WTC11 (cell line): ENCODE measurements at regions not wholly inside any gene's neighbourhood (a gene's known extent, or its start where the extent isn't known, plus 50 kb on each side); places are given as distances from the start of the nearest gene placed in this dataset.

Source experiments
- ATAC-seq: fragments of 200-7000 bp; cut with Tn5 transposase; 2 replicates; pipeline ENCODE4 v1.10.0; 2021; ENCODE audit warnings: mild to moderate bottlenecking, moderate library complexity
- CTCF ChIA-PET: fragments of 300-600 bp; sonication (Branson Sonifier 250); formaldehyde crosslinking; loops from one replicate; lab custom pipeline; 2021; ENCODE audit warnings: antibody characterized with exemption; lab: Charles Lee
- POLR2A ChIA-PET: fragments of 350-600 bp; sonication (Branson Sonifier 250); formaldehyde crosslinking; loops from one replicate; lab custom pipeline; 2021; ENCODE audit warnings: antibody characterized with exemption; lab: Charles Lee
- DNase-seq: peaks from one replicate; pipeline ENCODE4 v3.0.0; 2021; ENCODE audit warnings: low spot score
- H3K27ac Mint-ChIP-seq: 2 replicates; pipeline ENCODE4 v1.8.0; 2021; ENCODE audit warnings: mixed read lengths
- H3K27me3 Mint-ChIP-seq: 2 replicates; pipeline ENCODE4 v1.8.0; 2021; ENCODE audit warnings: low read depth, mild to moderate bottlenecking, moderate library complexity, mixed read lengths
- H3K36me3 Mint-ChIP-seq: 2 replicates; pipeline ENCODE4 v1.8.0; 2021; ENCODE audit warnings: mixed read lengths
- H3K4me1 Mint-ChIP-seq: 2 replicates; pipeline ENCODE4 v1.8.0; 2022; ENCODE audit warnings: mixed read lengths
- H3K4me3 Mint-ChIP-seq: 2 replicates; pipeline ENCODE4 v1.8.0; 2021; ENCODE audit warnings: mild to moderate bottlenecking, moderate library complexity, mixed read lengths
- H3K9me3 Mint-ChIP-seq: 2 replicates; pipeline ENCODE4 v1.8.0; 2021; ENCODE audit warnings: mixed read lengths
- CREB1 ChIP-seq: sonication (generic); formaldehyde crosslinking; IDR thresholded peaks from 2 replicates; pipeline ENCODE4 v1.8.0; 2023; ENCODE audit warnings: mild to moderate bottlenecking, missing genetic modification reagents
- ESRRA ChIP-seq: sonication (generic); formaldehyde crosslinking; IDR thresholded peaks from 2 replicates; pipeline ENCODE4 v1.8.1; 2022; ENCODE audit warnings: mild to moderate bottlenecking, missing genetic modification reagents, borderline replicate concordance
- GABPB1 ChIP-seq: sonication (generic); formaldehyde crosslinking; IDR thresholded peaks from 2 replicates; pipeline ENCODE4 v1.8.1; 2023; ENCODE audit warnings: mild to moderate bottlenecking, missing genetic modification reagents
- MXD4 ChIP-seq: fragments of 250-450 bp; sonication (Bioruptor Pico); IDR thresholded peaks from 2 replicates; pipeline ENCODE4 v1.8.0; 2021; ENCODE audit warnings: mild to moderate bottlenecking, moderate library complexity, borderline replicate concordance
- NFATC4 ChIP-seq: fragments of 250-450 bp; sonication (Bioruptor Pico); IDR thresholded peaks from 2 replicates; pipeline ENCODE4 v1.9.0; 2021; ENCODE audit warnings: mild to moderate bottlenecking
- NFYB ChIP-seq: sonication (generic); formaldehyde crosslinking; conservative IDR thresholded peaks from 2 replicates; pipeline ENCODE4 v1.8.0; 2022; ENCODE audit warnings: low read depth, missing genetic modification reagents
- NR1H2 ChIP-seq: sonication (generic); formaldehyde crosslinking; IDR thresholded peaks from 2 replicates; pipeline ENCODE4 v1.9.0; 2021; ENCODE audit warnings: mild to moderate bottlenecking, moderate library complexity, missing genetic modification reagents
- PREB ChIP-seq: sonication (generic); formaldehyde crosslinking; IDR thresholded peaks from 2 replicates; pipeline ENCODE4 v1.8.1; 2022; ENCODE audit warnings: mild to moderate bottlenecking, missing genetic modification reagents, moderate library complexity, borderline replicate concordance
- PRRX2 ChIP-seq: fragments of 250-450 bp; sonication (Bioruptor Pico); IDR thresholded peaks from 2 replicates; pipeline ENCODE4 v1.8.0; 2021; ENCODE audit warnings: mild to moderate bottlenecking
- TEAD1 ChIP-seq: sonication (generic); formaldehyde crosslinking; IDR thresholded peaks from 2 replicates; pipeline ENCODE4 v1.8.0; 2022; ENCODE audit warnings: mild to moderate bottlenecking, missing genetic modification reagents
- TEAD4 ChIP-seq: sonication (generic); formaldehyde crosslinking; IDR thresholded peaks from 2 replicates; pipeline ENCODE4 v1.8.0; 2022; ENCODE audit warnings: mild to moderate bottlenecking, missing genetic modification reagents
- ZNF121 ChIP-seq: sonication (generic); formaldehyde crosslinking; IDR thresholded peaks from 2 replicates; pipeline ENCODE4 v1.8.0; 2023; ENCODE audit warnings: missing genetic modification reagents
- ZNF416 ChIP-seq: fragments of 250-450 bp; sonication (Bioruptor Pico); IDR thresholded peaks from 2 replicates; pipeline ENCODE4 v1.9.0; 2021; ENCODE audit warnings: mild to moderate bottlenecking, inconsistent platforms
- ZNF423 ChIP-seq: fragments of 250-450 bp; sonication (Bioruptor Pico); IDR thresholded peaks from 2 replicates; pipeline ENCODE4 v2.1.2; 2022; ENCODE audit warnings: mild to moderate bottlenecking, moderate library complexity
- TF ChIP-seq, protein P1 (sequence below): sonication (generic); formaldehyde crosslinking; IDR thresholded peaks from 2 replicates; pipeline ENCODE4 v1.8.1; 2023; ENCODE audit warnings: mild to moderate bottlenecking, missing genetic modification reagents, borderline replicate concordance
- TF ChIP-seq, protein P2 (sequence below): sonication (generic); formaldehyde crosslinking; IDR thresholded peaks from 2 replicates; pipeline ENCODE4 v1.8.0; 2022; ENCODE audit warnings: mild to moderate bottlenecking, missing genetic modification reagents
- TF ChIP-seq, protein P3 (sequence below): fragments of 250-450 bp; sonication (Bioruptor Pico); IDR thresholded peaks from 2 replicates; pipeline ENCODE4 v1.9.0; 2021; ENCODE audit warnings: mild to moderate bottlenecking

- Mint-ChIP-seq H3K27ac (no peak overlapping the region), H3K27me3 (no peaks in the 10 kb centered on the region), H3K4me1 (peaks cover 20% of the 10 kb centered on the region), H3K36me3 (no peaks in the 10 kb centered on the region), H3K9me3 (peaks cover 4% of the 10 kb centered on the region; the same call in 1 of the 2 replicates), H3K4me3 (no peak overlapping the region)
- ChIA-PET POLR2A (no interaction called here), CTCF (no interaction called here)
- DNase-seq, result peak; percentile 24
- ATAC-seq, result peak; percentile 98
- no peak for TF ChIP-seq ZNF121
- TF ChIP-seq NFATC4 (CRISPR knock-in tag), result no peak
- no peak for TF ChIP-seq NR1H2 (CRISPR knock-in tag)
- TF ChIP-seq CREB1 (CRISPR knock-in tag), result no peak
- TF ChIP-seq ZNF423 (CRISPR knock-in tag), result no peak
- TF ChIP-seq ZNF416 (CRISPR knock-in tag), result no peak
Observed at GRCh38 chr5:125874717-125875116, 548.5 kb upstream of the GRAMD2B start.

GRCh38 chr5:125877248-125877647 lies 546.0 kb upstream of the GRAMD2B start:
- H3K36me3 Mint-ChIP-seq, result no peaks in the 10 kb centered on the region
- H3K4me3 Mint-ChIP-seq, result no peak overlapping the region
- POLR2A ChIA-PET, result no interaction called here
- H3K27ac Mint-ChIP-seq, result no peak overlapping the region
- H3K27me3 Mint-ChIP-seq, result no peaks in the 10 kb centered on the region
- DNase-seq (no peak), ATAC-seq (no peak)
- peaks cover 4% of the 10 kb centered on the region; the same call in 1 of the 2 replicates for H3K9me3 Mint-ChIP-seq
- CTCF ChIA-PET, result interaction anchor here (0.5 kb wide), 1 partner anchor 41 kb away, joined by 3 read pairs; no protein-coding TSS in a partner anchor
- H3K4me1 Mint-ChIP-seq, result peaks cover 15% of the 10 kb centered on the region
- TF ChIP-seq GABPB1 (no peak), PRRX2 (CRISPR knock-in tag) (no peak), PREB (CRISPR knock-in tag) (no peak), TEAD4 (CRISPR knock-in tag) (no peak), MXD4 (CRISPR knock-in tag) (no peak), TEAD1 (CRISPR knock-in tag) (no peak), ESRRA (CRISPR knock-in tag) (no peak), NFYB (CRISPR knock-in tag) (no peak)
- TF ChIP-seq, protein P1, sequence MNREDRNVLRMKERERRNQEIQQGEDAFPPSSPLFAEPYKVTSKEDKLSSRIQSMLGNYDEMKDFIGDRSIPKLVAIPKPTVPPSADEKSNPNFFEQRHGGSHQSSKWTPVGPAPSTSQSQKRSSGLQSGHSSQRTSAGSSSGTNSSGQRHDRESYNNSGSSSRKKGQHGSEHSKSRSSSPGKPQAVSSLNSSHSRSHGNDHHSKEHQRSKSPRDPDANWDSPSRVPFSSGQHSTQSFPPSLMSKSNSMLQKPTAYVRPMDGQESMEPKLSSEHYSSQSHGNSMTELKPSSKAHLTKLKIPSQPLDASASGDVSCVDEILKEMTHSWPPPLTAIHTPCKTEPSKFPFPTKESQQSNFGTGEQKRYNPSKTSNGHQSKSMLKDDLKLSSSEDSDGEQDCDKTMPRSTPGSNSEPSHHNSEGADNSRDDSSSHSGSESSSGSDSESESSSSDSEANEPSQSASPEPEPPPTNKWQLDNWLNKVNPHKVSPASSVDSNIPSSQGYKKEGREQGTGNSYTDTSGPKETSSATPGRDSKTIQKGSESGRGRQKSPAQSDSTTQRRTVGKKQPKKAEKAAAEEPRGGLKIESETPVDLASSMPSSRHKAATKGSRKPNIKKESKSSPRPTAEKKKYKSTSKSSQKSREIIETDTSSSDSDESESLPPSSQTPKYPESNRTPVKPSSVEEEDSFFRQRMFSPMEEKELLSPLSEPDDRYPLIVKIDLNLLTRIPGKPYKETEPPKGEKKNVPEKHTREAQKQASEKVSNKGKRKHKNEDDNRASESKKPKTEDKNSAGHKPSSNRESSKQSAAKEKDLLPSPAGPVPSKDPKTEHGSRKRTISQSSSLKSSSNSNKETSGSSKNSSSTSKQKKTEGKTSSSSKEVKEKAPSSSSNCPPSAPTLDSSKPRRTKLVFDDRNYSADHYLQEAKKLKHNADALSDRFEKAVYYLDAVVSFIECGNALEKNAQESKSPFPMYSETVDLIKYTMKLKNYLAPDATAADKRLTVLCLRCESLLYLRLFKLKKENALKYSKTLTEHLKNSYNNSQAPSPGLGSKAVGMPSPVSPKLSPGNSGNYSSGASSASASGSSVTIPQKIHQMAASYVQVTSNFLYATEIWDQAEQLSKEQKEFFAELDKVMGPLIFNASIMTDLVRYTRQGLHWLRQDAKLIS (CRISPR knock-in tag), result no peak
- TF ChIP-seq, protein P2, sequence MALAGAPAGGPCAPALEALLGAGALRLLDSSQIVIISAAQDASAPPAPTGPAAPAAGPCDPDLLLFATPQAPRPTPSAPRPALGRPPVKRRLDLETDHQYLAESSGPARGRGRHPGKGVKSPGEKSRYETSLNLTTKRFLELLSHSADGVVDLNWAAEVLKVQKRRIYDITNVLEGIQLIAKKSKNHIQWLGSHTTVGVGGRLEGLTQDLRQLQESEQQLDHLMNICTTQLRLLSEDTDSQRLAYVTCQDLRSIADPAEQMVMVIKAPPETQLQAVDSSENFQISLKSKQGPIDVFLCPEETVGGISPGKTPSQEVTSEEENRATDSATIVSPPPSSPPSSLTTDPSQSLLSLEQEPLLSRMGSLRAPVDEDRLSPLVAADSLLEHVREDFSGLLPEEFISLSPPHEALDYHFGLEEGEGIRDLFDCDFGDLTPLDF, result no peak
- TF ChIP-seq, protein P3, sequence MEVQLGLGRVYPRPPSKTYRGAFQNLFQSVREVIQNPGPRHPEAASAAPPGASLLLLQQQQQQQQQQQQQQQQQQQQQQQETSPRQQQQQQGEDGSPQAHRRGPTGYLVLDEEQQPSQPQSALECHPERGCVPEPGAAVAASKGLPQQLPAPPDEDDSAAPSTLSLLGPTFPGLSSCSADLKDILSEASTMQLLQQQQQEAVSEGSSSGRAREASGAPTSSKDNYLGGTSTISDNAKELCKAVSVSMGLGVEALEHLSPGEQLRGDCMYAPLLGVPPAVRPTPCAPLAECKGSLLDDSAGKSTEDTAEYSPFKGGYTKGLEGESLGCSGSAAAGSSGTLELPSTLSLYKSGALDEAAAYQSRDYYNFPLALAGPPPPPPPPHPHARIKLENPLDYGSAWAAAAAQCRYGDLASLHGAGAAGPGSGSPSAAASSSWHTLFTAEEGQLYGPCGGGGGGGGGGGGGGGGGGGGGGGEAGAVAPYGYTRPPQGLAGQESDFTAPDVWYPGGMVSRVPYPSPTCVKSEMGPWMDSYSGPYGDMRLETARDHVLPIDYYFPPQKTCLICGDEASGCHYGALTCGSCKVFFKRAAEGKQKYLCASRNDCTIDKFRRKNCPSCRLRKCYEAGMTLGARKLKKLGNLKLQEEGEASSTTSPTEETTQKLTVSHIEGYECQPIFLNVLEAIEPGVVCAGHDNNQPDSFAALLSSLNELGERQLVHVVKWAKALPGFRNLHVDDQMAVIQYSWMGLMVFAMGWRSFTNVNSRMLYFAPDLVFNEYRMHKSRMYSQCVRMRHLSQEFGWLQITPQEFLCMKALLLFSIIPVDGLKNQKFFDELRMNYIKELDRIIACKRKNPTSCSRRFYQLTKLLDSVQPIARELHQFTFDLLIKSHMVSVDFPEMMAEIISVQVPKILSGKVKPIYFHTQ (CRISPR knock-in tag), result no peak
